Amniotic epithelial cell (primary cell): ENCODE measurements at regions not wholly inside any gene's neighbourhood (a gene's known extent, or its start where the extent isn't known, plus 50 kb on each side); places are given as distances from the start of the nearest gene placed in this dataset.

Source experiments
- DNase-seq: peaks from one replicate; pipeline ENCODE4 v3.0.0-alpha.2; 2010; ENCODE audit warnings: low read depth

DNA sequence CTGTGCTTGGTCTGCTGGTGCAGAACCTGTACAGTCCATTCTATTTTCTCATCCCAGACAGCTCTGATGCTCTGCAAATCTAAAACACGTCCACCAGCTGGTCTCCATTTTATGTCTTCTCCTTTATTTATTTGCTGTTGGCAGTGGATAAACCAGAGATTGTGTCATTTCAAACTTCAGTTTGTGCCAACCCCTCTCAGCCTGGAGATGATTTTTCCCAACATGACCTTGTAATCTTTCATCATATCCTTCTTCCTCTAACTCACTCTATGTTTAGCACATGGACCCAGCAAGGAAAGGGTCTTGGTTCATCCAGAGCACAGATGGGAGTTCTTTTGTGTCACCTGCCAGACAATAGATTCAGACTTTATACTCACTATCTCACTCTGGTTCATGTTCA, 273.2 kb downstream of the MTX2 start:
- DNase-seq: no peak

DNA sequence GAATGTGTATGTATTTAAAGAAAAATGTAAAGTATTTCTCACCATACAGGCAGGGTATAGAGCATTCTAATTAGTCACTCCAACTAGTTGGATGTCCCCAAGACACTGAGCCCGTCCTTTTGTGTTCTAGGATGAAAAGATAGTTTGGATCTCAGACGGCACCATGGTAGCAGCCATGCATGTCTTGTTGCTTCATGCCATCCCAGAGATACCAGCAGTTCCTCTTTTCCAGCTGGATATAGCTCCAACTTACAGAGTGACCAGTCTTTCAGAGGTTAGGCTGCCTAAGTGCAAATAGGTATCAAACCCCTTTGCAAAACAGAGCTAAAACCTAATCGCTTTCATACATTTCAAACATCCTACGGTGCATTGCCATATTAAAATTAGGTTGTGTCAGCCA, 275.3 kb downstream of the MTX2 start:
- no peak for DNase-seq

DNA sequence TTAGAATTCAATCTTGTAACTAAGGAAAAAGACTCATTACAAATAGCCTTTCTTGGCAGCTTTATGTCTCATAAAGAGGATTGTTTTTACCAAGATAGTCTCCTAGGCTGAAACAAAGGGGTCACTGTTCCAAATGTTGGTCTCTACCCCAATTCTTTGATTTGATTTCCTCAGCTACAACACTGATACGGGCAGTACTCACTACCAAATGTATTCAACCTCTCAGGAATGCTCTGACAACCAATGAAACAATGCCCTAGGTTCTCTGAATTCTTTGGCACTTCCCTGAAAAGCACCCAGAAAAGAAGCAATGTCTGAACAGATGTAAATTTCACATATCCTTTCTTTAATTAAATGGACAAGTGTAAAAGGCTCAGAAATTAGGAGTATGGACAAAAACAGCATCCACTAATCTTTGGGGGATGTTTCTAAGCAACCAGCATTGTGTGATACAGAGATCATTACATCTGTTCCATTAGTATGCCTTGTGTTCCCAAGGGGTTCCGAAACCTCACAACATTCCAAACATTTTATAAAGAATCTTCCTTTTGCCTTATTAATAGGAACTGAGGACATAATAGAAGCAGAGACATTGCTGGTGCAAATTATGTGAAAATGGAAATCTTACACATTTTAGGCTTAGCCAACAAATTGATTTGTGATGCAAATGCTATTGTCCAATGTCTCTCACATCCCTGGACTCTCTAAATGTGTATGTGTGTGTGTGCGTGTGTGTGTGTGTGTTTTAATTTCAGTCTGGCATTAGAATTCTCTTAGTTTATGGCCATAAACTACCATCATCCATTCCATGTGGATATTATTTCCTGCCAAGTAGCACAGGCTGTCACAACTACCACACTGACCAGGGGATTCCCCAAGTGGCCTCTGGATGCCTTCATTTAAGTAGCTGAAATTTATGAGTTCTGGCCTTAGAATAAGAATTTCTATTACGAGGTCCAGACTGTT, 276.0 kb downstream of the MTX2 start:
- DNase-seq: no peak

DNA sequence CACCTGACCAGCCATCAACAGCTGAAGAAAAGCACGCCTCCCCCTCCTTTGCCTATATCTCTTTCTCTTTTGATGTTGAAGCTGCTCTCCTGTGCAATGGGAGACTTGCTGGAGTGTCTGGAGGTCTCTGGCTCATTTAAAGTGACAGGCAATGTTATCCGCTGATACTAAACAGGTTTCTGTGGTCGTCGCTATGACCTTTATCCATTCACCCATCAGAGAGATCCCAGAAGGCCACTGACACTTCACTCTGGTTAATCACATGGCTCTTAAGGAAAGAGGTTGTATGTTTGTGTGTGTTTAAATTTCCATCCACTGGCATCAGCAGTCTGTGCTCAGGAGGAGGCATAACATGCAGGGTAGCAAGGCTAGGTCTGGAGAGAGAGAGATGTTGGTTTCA, 277.3 kb downstream of the MTX2 start:
- DNase-seq: no peak

DNA sequence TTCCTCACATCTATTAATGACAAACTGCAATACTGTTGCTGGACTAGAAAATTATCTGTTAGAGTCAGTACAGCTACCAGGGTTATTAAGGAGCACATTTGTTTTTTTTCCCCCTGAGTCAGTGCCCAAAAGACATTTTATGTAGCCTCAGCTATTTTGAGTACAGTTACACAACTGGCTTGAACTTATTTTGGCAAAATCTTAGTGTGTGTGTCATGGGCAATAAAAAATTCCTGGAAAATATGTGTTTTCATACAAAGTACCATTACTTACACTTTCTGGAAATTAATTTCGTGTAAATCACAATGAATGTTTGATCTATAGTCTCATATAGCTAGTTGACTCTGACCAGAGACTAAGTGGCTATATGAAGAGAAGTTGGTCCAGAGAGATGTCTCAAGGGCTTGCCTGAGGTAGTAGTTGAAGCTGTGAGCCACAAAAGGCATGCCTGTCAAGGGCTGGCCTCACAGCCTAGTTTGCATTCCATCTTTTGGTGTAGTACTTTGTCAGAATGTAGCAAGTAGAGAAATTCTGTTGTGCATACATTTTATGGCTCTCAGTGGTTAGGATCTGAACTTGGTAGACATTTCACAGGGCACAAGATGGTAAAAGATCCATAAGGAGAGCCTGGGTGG, 283.4 kb downstream of the MTX2 start:
- DNase-seq: peak; percentile 47

DNA sequence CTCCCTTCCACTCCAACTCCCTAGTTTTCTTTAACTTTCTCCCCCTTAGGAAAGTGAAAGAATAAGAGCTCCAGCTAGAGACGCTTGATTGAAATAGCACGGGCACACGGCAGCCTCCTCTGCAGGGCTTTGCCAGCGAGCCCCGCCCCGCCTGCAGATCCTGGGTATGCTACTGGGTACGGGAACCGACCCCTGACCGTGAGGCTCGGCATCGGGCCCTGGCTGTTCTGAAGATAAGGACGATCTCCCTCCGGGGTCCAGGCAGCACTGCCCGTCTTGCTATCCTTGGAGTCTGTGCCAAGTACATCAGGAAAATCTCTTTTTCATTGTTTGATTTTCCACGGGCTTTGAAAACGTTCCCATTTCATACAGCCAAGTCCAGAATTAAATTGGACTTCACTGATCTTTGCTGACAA, 284.5 kb downstream of the MTX2 start:
- DNase-seq: peak; percentile 33

DNA sequence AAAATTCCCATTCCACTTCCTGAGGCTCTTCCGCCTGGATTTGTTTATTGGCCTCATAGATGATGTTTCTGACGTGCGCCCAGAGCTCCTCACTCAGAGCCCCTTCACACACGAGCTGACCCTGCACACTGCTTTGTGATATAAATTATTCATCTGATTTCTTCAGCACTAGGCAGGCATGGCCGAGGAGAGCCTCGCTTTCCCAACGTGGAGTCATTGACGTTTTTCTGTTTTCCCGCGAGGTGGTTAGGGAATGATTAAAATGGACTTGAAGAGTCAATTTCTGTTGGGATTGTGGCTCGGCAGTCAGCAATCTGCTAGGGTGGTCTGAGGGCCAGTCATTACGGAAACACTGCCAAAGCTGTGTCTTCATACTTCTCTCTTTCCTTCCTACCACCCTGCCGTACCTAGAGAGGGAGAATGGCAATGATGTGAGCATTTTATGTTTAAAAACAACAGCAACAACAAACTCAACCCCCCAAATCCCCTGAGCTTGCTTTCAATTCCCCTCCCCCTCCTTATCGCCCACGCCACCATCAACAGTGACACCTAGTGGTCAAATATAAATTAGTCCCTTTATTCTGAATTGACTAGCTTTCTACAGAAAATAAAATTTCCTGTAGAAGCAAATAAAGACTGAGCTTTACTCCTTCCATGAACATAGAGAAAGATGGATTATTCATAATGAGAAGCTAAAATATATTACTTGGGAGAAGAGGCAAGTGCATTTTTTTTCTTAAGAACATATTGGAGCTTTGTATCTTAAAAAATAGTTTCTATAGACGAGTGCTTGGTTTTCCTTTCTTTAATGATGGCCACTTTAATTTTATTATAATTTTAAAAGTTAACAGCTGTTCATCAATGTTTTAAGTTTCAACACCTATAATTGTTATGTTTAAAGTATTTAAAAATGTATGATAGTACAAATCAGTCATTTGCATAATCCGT, 285.1 kb downstream of the MTX2 start:
- peak; percentile 58 for DNase-seq

DNA sequence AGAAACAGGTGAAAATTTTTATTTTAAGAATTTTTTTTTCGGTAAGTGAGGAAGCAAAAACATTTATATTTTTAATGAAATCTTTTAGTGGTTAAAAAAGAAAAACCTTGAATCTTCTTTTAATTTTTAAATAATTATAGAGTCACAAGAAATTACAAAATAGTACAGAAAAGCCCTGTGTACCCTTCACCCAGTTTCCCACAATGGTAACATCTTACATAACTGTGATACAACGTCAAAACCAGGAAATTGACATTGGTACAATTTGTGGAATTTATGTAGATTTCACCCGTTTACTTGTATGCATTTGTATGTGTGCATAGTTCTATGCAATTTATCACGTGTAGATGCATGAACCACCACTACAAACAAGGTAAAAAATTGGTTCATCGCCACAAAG, 285.9 kb downstream of the MTX2 start:
- DNase-seq: no peak

DNA sequence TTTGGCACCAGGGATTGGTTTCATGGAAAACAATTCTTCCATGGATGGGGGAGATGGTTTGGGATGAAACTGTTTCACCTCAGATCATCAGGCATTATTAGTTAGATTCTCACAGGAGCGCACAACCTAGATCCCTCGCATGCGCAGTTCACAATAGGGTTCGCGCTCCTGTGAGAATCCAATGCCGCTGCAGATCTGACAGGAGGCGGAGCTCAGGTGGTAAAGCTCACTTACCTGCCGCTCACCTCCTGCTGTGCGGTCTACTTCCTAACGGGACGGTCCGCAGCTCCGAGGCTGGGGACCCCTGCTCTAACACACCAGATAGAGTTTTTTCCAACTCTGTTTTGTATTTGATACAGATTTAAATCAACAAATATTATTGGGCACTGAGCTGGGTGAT, 286.5 kb downstream of the MTX2 start:
- no peak for DNase-seq

DNA sequence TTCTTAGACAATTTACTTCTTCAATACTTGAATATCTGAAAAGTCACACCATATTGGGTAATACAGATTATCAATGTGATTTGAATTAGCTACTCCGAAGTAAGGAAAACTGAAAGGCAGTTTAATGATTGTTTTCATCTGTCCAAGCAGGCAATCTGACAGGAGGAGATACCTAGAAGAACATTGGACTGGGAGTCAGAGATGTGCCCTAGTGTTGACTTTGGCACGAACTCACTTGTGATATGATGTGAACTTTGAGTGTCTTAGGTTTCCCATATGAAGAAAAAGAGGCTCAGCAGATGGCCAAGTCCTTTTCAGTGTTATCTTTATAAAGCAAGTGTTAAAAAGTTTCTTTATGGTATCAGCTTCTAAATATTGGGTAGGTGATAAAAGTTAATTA, 287.1 kb downstream of the MTX2 start:
- DNase-seq: no peak

DNA sequence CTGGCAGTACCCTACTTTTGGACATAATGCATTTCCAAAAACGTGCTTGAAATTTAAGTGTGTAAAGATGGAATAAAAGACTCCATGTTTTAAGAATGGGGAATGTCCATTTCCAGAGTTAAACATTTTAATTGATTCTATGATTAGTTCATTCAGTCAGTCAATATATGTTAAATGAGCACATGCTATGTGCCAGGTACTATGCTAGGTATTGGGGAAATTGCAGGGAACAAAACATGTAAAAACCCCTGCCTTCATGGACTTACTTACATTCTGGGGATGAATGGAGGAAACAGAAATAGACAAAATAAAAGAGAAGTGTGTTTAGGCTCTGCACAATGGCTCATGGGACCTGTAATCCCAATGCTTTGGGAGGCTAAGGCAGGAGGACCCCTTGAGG, 288.6 kb downstream of the MTX2 start:
- no peak for DNase-seq

DNA sequence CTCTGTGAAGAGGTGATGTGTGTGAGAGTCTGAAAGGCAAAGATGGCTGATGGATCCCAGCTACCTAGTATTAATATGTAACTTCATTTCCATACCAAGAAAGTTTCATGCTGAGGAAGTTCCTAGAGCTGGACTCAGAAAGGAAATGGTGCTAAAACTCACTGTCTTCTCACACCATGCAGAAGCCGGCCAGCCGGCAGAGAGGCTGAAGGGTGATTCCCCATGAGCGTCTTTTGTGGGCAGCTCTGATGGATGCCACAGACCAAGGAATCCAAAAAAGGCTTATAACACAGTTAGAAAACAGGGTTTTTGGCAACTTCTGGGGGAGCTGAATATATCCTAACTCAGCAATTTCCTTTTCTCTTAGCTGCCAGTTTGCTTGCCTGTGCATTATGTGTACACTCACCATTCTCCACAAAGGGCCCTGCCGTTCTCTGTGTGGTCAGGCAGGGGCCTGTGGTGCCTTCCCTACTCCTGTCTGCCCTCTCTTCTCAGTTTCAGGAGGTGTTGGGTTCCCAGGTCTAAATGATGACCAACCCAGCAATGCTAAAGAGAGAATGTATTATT, 289.4 kb downstream of the MTX2 start:
- no peak for DNase-seq

DNA sequence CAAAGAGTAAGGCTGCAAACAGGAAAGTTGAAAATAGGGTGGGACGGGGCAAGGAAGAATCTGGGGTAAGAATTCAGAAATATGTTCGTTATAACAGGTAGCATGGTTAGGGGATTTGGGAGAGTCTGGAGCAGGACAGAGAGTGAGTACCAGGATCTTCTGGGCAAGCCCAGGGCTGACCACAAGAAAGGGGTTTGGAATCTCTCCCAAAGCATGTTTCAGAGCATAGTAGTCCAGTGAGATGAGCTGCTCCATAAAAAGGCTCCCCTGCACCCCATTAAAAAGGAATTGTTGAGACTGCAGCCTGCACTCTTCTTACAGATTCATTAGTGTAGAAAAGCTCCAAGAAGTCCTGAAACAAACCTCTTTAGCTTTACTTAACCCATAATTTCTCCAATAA, 291.1 kb downstream of the MTX2 start:
- no peak for DNase-seq

DNA sequence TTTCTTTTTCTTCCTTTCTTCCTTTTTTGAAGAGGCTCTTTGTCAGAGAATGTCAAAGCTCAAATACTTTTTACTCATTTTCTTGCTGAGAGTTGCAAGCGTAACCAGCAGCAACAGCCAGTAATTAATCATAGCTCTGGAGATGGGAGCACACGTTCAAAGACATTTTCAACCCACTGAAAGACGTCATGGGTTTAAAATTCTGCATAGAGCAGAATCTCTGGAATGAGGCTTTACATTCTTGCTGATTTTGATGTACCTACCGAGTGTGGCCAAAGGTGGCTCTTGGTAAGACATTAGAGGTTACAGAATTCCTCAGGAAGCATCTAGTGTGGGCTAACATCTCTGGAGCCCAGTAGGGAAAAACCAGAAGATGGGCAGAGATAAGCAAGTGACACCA, 292.5 kb downstream of the MTX2 start:
- DNase-seq: peak; percentile 78

DNA sequence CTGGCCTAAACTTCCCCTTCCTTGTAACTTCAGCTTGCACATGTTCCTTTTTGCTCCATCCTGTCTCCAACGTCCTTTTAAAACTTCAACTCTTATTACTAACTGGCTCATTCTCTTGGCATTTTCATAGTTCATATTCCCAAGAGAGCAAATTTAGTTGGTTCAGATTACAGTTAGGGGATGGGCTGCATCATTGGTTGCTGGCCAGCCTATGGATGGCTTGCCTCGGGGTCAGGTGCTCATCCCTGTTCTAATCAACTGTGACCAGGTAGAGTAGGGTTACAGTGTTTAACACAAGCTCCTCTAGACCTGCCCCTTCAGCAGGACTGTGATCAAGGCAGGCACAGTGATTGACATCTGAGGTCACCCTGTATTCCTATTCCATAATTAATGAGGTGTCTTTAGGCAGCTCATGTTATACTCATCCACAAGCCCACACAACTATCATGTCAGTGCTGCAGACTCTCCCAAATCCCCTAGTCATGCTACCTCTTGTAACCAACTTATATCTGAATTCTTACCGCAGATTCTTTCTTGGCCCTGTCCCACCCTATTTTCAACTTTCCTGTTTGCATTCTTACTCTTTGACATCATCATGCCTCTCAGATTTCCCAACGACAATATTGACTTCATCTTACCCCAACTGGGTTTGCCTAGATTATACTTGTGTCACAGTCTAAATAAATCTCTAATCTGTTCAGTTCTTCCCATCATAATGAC, 293.3 kb downstream of the MTX2 start:
- peak; percentile 66 for DNase-seq

DNA sequence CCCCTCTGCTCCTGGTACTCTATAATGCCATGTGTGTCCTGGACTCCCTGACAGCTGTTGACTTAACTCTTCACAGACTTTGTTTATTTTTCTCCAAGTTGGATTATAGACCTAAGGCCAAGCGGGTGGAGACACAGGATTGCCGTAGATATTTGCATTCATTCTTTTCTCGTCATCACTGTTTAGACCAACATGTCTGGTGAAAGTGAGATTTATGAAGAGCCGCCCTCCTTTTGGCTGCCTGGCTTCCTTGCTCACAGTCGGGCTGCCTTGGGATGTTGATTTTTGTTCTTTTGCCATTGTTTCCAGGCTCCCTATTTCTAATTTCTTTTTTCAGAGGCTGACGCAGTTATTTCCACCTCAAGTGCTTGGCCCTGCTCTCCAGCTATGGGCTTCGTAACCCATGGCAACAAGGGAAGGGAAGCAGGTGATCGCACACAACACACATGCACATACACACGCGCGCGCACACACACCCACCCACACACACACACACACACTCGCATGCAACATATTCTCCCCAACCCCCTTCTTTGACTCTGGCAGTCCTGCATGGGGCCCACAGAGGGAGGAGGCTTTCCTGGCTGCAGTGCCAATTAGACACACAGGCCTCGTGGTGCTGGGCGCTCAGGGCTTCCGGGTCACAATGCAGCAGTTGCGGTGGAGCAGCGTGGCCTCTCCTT, 296.5 kb downstream of the MTX2 start:
- DNase-seq: no peak

DNA sequence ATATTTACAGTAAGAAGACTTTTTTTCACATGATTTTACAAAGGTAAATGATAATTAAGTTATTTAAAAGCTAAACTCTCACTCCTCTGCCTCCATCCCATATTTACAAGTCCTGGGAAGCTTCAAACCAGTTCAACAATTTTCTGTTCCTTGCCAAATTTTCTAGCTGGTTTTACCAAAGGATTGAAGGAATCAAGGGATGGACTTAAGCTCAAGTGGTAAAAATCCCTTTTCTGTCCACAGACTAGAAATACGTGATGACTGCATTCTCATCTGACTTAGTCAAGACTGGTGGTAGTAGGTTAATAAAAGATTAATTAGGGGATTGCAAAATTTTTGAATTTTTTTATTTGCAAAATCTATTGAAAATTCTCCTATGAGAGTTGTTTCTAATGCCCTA, 297.3 kb downstream of the MTX2 start:
- no peak for DNase-seq

DNA sequence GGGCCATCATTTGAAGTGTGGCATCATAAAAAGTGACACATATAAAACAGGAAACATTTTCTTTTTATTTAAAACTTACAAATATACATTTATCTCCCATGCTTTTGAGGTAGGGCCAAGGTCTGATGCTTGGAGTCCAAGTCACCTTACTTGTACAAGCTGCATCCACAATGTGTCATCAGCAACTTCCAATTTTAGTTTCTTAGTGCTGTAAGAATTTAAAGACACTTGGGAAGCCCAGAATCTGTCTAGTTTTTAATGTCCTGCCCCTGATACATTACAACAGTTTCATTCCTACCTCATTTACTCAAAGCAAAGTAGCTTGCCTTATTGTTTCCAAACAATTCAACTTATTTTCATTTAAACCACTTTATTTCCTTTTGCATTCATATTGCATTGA, 297.7 kb downstream of the MTX2 start:
- no peak for DNase-seq

DNA sequence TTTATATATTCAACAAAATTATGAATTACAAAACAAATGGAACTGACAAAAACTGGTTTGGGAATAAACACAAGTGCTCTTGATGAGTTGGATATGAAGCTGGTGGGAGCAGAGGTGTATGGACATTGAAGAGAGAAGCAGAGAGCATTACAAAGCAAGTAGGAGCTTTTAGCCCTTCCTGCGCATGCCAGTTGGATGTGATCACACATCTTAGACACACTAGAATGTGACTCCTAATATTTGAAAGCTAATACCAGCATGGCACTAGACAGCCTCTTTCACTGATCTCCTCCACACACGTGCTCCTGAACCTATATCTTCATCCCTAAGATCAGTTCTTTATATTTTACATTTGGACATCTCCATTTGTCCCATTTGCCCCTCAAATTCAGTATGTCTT, 298.1 kb downstream of the MTX2 start:
- DNase-seq: no peak

DNA sequence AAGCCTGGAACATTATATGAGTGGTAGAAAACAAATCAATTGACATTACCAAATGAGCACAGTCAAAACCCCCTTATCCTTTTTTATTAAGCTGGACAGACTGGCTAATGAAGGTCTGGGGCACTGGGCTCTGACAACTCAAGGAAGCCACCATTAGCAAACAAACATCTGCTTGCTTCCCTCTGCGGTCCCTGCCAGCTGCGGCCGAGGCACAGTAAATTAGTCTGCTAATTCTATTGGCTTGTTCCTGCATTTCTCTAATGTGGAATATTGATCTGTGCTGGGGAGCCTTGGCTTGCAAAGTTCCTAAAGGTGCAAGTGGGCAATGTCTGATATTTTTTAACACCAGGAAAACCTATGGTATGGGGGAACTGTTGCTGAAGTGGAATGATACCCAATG, 300.3 kb downstream of the MTX2 start:
- DNase-seq: no peak
